ENCODE measurements at regions not wholly inside any gene's neighbourhood (a gene's known extent, or its start where the extent isn't known, plus 50 kb on each side); places are given as distances from the start of the nearest gene placed in this dataset.
"Not testable (repeated sequence)": the region's sequence is repeated elsewhere in the genome, so short reads cannot be mapped to it uniquely, and the experiment has no call there.

DNA sequence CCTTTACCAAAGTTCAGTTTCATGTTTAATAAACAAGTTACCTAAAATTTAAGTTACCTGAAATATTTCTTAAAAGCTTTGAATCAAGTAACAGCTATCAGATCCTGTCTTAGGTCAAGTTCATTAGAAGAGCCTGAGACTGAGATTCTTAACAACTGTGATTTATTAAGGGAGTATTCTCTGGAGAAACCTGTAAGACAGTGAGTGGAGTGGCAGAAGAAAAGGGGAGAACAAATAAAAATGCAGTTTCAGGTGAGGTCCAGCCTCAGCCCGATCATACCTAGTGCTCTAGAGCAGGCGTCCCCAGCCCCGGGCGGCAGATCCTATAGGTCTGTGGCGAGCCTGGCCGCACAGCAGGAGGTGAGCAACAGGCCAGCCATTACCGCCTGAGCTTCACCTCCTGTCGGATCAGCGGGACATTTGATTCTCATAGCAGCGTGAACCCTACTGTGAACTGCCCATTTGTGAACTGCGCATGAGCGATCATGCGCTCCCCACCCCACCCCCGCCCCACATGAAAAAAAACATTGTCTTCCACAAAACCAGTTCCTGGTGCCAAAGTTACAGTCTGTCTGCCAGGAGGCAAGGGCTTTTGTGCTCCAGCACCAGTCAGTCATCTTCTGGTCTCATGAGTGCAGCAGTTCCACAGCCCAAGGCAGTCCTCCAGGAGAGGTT is 59.2 kb upstream of the ADGRB3 start:
- Mint-ChIP-seq H3K9me3 (ENCODE audit: insufficient read depth) (no peaks in the 10 kb centered on the region), H3K4me1 (ENCODE audit: low read depth) (no peaks in the 10 kb centered on the region), H3K27me3 (ENCODE audit: low read depth) (peaks cover 2% of the 10 kb centered on the region), H3K27ac (no peak overlapping the region), H3K36me3 (ENCODE audit: low read depth) (no peaks in the 10 kb centered on the region), H3K4me3 (no peak overlapping the region)
- ChIA-PET POLR2A (no interaction called here), CTCF (no interaction called here)
- ATAC-seq (no peak), DNase-seq (no peak)

DNA sequence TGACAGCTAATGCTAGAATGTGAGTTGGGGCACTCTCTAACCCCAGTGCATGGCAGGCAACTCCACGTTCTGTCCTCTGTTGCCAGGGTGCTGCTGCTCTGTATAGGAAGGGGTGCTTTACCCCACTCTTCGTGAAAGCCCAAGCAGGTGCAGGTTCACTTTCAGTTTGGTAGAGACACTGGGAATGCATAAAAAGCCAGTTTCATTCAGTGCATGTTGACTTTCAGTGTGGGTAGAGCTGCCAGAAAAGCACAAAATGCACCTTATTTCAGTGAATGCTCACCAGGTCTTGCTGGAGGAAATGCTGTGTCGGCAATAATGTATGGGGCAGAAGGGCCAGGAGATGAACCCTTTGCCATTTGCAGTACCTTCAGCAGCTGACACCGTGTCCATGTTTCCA is 62.1 kb upstream of the ADGRB3 start:
- POLR2A ChIA-PET = no interaction called here
- H3K4me1 Mint-ChIP-seq (ENCODE audit: low read depth) = no peaks in the 10 kb centered on the region
- no peaks in the 10 kb centered on the region for H3K36me3 Mint-ChIP-seq (ENCODE audit: low read depth)
- no peak for DNase-seq
- CTCF ChIA-PET = interaction anchor here (1.2 to 1.4 kb wide), 2 partner anchors 11 to 393 kb away, joined by 3 to 5 read pairs; no protein-coding TSS in a partner anchor
- no peak overlapping the region for H3K27ac Mint-ChIP-seq
- ATAC-seq = no peak
- no peaks in the 10 kb centered on the region for H3K9me3 Mint-ChIP-seq (ENCODE audit: insufficient read depth)
- H3K27me3 Mint-ChIP-seq (ENCODE audit: low read depth) = peaks cover 2% of the 10 kb centered on the region
- no peak overlapping the region for H3K4me3 Mint-ChIP-seq

DNA sequence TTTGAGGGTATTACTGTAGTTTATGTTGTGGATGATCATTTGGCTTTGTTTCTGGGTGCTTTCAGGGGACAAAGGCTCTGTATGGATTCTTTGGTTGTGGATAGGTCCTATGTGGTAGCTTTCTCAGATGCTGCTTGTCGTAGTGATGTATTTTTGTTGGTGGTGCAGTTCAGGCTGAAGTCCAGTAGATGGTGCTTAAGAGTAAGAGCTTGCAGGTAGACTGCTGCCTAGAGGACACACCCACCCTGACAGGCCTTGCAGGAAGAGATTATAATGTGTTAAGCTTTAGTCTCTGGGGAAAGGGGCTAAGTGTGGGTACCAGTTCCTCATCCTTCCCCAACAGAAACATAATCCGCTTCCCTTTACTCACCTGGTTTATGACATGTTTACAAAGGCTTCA is 62.6 kb upstream of the ADGRB3 start:
- H3K36me3 Mint-ChIP-seq (ENCODE audit: low read depth) = no peaks in the 10 kb centered on the region
- POLR2A ChIA-PET = no interaction called here
- no peaks in the 10 kb centered on the region for H3K4me1 Mint-ChIP-seq (ENCODE audit: low read depth)
- CTCF ChIA-PET = interaction anchor here (1.0 to 1.4 kb wide), 3 partner anchors 11 to 394 kb away, joined by 3 to 5 read pairs (median 3); partner anchors contain the start of gene ADGRB3
- H3K27ac Mint-ChIP-seq = no peak overlapping the region
- no peaks in the 10 kb centered on the region for H3K9me3 Mint-ChIP-seq (ENCODE audit: insufficient read depth)
- DNase-seq = peak; percentile 26
- H3K27me3 Mint-ChIP-seq (ENCODE audit: low read depth) = peaks cover 2% of the 10 kb centered on the region
- ATAC-seq = no peak
- H3K4me3 Mint-ChIP-seq = no peak overlapping the region

DNA sequence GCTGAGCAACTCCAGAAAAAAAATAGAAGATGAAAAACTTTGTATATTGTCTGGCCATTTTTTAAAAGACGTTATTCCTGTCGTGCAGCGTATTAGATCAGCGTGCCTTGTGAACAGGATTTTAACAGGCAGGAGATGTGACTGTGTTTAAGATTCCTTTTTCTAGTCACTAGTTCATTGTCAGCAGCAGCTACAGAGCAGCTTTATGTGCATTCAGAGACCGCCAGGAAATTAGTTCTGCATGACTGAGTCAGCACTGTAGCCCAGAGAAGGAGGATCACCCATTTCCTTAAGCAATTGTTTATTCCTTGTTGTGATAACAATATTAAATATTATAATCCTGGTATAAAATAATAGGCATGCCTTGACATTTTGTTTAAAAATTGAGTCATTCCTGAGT is 75.4 kb upstream of the ADGRB3 start:
- ChIA-PET CTCF (no interaction called here), POLR2A (no interaction called here)
- H3K27me3 Mint-ChIP-seq (ENCODE audit: low read depth) = no peaks in the 10 kb centered on the region
- no peak overlapping the region for H3K4me3 Mint-ChIP-seq
- H3K27ac Mint-ChIP-seq = no peak overlapping the region
- no peak for DNase-seq
- ATAC-seq = no peak
- no peaks in the 10 kb centered on the region for H3K9me3 Mint-ChIP-seq (ENCODE audit: insufficient read depth)
- no peaks in the 10 kb centered on the region for H3K36me3 Mint-ChIP-seq (ENCODE audit: low read depth)
- H3K4me1 Mint-ChIP-seq (ENCODE audit: low read depth) = no peaks in the 10 kb centered on the region

DNA sequence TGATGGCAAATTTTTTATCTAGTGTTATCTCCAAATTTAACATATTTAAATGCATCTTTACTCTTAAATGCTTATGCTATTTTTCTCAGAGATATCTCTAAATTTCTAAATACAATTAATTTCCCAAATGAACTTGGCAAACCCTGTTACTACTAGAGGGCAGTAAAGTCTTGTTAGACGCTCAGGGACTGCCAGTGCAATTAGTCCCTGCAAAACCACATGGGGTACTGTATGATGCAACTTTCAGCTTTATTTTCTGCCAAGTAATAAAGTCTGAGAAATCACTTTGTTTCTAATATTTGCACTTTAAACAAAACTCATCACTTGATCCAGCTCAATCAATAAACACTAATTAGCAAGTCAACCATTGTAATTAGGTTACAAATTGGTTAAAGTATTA is 76.0 kb upstream of the ADGRB3 start:
- Mint-ChIP-seq H3K4me3 (no peak overlapping the region), H3K4me1 (ENCODE audit: low read depth) (no peaks in the 10 kb centered on the region), H3K9me3 (ENCODE audit: insufficient read depth) (no peaks in the 10 kb centered on the region), H3K27me3 (ENCODE audit: low read depth) (no peaks in the 10 kb centered on the region), H3K27ac (no peak overlapping the region), H3K36me3 (ENCODE audit: low read depth) (no peaks in the 10 kb centered on the region)
- DNase-seq = no peak
- CTCF ChIA-PET = no interaction called here
- POLR2A ChIA-PET = no interaction called here
- no peak for ATAC-seq

DNA sequence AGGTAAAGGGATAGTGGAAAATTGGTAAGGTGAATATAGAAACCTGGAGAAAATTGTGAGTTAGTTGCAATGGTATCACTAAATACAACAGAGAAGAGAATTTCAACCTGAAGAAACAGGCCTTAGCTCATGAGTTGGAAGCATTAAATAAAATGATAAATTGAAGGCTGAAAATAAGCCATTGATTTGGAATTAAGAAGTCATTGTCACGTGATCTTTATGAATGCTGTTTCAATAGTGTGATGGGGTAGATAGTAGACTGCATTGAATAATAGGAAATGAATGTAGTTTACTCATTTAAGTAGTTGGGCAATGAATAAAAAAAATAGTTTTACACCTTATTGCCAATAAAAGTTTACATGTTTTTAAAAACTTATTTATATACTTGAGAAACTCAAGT is 88.5 kb upstream of the ADGRB3 start:
- Mint-ChIP-seq H3K9me3 (ENCODE audit: insufficient read depth) (peaks cover 12% of the 10 kb centered on the region), H3K27ac (no peak overlapping the region), H3K4me3 (no peak overlapping the region), H3K4me1 (ENCODE audit: low read depth) (no peaks in the 10 kb centered on the region), H3K36me3 (ENCODE audit: low read depth) (no peaks in the 10 kb centered on the region), H3K27me3 (ENCODE audit: low read depth) (no peaks in the 10 kb centered on the region)
- POLR2A ChIA-PET = no interaction called here
- ATAC-seq = no peak
- no peak for DNase-seq
- CTCF ChIA-PET = no interaction called here

DNA sequence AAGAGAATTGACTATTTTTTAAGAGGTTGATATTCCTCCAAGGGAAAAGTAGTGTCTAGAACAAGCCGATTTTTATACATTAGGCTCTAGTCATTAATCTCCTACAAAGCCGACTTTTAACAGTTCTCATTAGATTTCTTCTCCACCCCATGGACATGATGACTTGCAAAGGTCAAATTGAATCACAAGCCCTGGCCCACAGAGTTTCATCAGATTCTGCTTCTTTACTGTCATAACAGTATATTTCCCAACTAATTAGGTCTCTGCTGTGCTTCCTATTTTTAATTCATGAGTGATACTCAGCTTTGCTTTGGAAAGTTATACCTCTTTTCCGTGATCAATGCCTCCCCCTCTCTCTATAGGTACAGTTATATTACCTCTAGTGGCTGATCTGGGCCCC is 90.6 kb upstream of the ADGRB3 start:
- POLR2A ChIA-PET = no interaction called here

DNA sequence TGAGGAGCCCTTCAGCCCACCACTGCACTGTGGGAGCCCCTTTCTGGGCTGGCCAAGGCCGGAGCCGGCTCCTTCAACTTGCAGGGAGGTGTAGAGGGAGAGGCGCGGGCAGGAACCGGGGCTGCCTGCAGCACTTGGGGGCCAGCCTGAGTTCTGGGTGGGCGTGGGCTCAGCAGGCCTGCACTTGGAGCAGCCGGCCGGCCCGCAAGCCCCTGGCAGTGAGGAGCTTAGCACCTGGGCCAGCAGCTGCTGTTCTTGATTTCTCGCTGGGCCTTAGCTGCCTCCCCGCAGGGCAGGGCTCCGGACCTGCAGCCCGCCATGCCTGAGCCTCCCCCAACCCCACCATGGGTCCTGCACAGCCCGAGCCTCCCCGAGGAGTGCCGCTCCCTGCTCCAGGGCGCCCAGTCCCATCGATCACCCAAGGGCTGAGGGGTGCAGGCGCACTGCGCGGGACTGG is 101.7 kb upstream of the ADGRB3 start:
- POLR2A ChIA-PET = no interaction called here

More for the DNA sequence above, 90.6 kb upstream of the ADGRB3 start:
- H3K4me1 Mint-ChIP-seq (ENCODE audit: low read depth) = no peaks in the 10 kb centered on the region
- no peaks in the 10 kb centered on the region for H3K36me3 Mint-ChIP-seq (ENCODE audit: low read depth)
- no peak overlapping the region for H3K27ac Mint-ChIP-seq
- DNase-seq (no peak), ATAC-seq (no peak)
- CTCF ChIA-PET = no interaction called here
- peaks cover 9% of the 10 kb centered on the region for H3K9me3 Mint-ChIP-seq (ENCODE audit: insufficient read depth)
- H3K4me3 Mint-ChIP-seq = no peak overlapping the region
- no peaks in the 10 kb centered on the region for H3K27me3 Mint-ChIP-seq (ENCODE audit: low read depth)

DNA sequence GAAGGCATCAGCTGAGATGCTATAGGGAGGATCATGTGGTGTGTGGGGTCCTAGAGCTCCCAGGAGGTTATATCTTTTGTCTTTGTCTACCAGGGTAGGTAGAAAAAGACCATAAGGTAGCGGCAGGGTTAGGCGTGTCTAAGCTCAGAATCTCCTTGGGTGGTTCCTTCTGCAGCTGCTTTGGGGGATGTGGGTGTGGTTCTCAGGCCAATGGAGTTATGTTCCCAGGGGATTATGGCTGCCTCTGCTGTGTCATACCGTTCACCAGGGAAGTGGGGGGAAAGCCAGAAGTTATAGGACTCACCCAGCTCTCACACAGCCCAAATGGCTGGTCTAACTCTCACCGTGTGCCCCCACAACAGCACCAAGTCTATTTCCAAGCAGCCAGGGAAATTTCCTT is 107.4 kb upstream of the ADGRB3 start:
- no peak for DNase-seq
- ChIA-PET POLR2A (no interaction called here), CTCF (no interaction called here)
- no peak for ATAC-seq
- no peaks in the 10 kb centered on the region for H3K27me3 Mint-ChIP-seq (ENCODE audit: low read depth)
- no peak overlapping the region for H3K27ac Mint-ChIP-seq
- no peaks in the 10 kb centered on the region for H3K36me3 Mint-ChIP-seq (ENCODE audit: low read depth)
- H3K4me1 Mint-ChIP-seq (ENCODE audit: low read depth) = no peaks in the 10 kb centered on the region
- no peak overlapping the region for H3K4me3 Mint-ChIP-seq
- H3K9me3 Mint-ChIP-seq (ENCODE audit: insufficient read depth) = peaks cover 11% of the 10 kb centered on the region

More for the DNA sequence above, 101.7 kb upstream of the ADGRB3 start:
- CTCF ChIA-PET = no interaction called here
- ATAC-seq (no peak), DNase-seq (no peak)
- Mint-ChIP-seq H3K4me3 (no peak overlapping the region), H3K4me1 (ENCODE audit: low read depth) (no peaks in the 10 kb centered on the region), H3K27ac (no peak overlapping the region), H3K9me3 (ENCODE audit: insufficient read depth) (peaks cover 14% of the 10 kb centered on the region), H3K36me3 (ENCODE audit: low read depth) (no peaks in the 10 kb centered on the region), H3K27me3 (ENCODE audit: low read depth) (no peaks in the 10 kb centered on the region)

DNA sequence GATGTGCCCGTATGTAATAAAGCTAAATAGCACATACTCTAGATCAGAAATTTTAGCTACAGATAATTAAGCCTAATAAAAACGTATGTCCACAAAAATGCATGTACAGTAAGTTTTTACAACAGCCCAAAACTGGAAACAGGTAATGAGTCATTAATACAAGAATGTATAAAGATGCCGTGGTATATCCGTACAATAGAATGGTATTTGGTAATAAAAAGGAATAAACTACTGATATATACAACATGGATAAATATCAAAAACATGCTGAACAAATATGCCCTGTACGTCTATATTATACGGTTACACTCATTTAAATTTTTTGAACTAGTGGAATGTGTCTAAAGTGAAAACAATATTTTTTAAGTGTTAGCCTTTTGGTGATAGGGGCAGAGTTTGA is 128.2 kb upstream of the ADGRB3 start:
- no peaks in the 10 kb centered on the region for H3K36me3 Mint-ChIP-seq (ENCODE audit: low read depth)
- DNase-seq (no peak), ATAC-seq (no peak)
- no peaks in the 10 kb centered on the region for H3K27me3 Mint-ChIP-seq (ENCODE audit: low read depth)
- no peak overlapping the region for H3K4me3 Mint-ChIP-seq
- H3K27ac Mint-ChIP-seq = no peak overlapping the region
- ChIA-PET CTCF (no interaction called here), POLR2A (no interaction called here)
- no peaks in the 10 kb centered on the region for H3K4me1 Mint-ChIP-seq (ENCODE audit: low read depth)
- H3K9me3 Mint-ChIP-seq (ENCODE audit: insufficient read depth) = no peaks in the 10 kb centered on the region

DNA sequence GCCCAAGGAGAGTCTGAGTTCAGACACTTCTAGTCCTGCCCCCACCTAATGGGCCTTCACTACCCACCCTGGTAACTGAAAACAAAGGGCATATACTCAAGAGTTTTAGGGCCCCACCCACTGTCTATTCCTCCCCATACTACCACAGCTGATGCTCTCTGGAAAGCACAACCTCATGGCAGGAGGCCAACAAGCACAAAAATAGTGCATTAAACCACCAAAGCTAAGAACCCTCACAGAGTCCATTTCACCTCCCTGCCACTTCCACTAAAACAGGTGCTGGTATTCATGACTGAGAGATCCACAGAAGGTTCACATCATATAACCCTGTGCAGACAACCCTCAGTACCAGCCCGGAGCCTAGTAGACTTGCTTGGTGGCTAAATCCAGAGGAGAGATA is 132.1 kb upstream of the ADGRB3 start:
- no peak overlapping the region for H3K27ac Mint-ChIP-seq
- no peaks in the 10 kb centered on the region for H3K4me1 Mint-ChIP-seq (ENCODE audit: low read depth)
- H3K4me3 Mint-ChIP-seq = no peak overlapping the region
- H3K27me3 Mint-ChIP-seq (ENCODE audit: low read depth) = no peaks in the 10 kb centered on the region
- ATAC-seq (no peak), DNase-seq (no peak)
- CTCF ChIA-PET = no interaction called here
- H3K36me3 Mint-ChIP-seq (ENCODE audit: low read depth) = no peaks in the 10 kb centered on the region
- POLR2A ChIA-PET = no interaction called here
- H3K9me3 Mint-ChIP-seq (ENCODE audit: insufficient read depth) = no peaks in the 10 kb centered on the region

DNA sequence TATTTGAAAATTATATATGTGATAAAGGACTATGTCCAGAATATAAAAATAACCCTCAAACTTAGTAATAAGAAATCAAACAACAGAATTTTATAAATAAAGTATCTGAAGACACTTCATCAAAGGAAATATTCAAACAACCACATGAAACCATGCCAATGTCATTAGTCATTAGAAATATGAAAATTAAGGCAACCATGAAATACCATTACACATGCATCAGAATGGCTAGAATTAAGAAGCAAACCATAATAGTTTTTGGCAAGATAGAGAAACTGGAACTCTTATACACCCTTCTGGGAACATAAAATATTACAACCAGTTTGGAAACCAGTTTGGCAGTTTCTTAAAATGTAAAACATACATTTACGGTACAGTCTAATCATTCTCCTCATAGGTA is 137.2 kb upstream of the ADGRB3 start:
- Mint-ChIP-seq H3K4me1 (ENCODE audit: low read depth) (no peaks in the 10 kb centered on the region), H3K4me3 (no peak overlapping the region), H3K27ac (no peak overlapping the region), H3K27me3 (ENCODE audit: low read depth) (no peaks in the 10 kb centered on the region), H3K9me3 (ENCODE audit: insufficient read depth) (no peaks in the 10 kb centered on the region), H3K36me3 (ENCODE audit: low read depth) (no peaks in the 10 kb centered on the region)
- ChIA-PET POLR2A (no interaction called here), CTCF (no interaction called here)
- ATAC-seq (no peak), DNase-seq (no peak)

DNA sequence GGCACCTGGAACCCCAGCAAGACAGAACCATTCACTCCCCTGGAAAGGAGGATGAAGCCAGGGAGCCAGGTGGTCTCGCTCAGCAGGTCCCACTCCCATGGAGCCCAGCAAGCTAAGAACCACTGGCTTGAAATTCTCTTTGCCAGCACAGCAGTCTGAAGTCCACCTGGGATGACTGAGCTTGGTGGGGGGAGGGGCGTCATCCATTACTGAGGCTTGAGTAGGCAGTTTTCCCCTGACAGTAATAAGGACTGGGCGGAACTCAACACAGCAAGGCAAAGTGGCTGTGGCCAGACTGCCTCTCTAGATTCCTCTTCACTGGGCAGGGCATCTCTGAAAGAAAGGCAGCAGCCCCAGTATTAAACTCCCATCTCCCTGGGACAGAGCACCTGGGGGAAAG is 140.2 kb upstream of the ADGRB3 start:
- ATAC-seq; H3K36me3 Mint-ChIP-seq (ENCODE audit: low read depth); DNase-seq; H3K4me1 Mint-ChIP-seq (ENCODE audit: low read depth); H3K9me3 Mint-ChIP-seq (ENCODE audit: insufficient read depth); CTCF ChIA-PET; POLR2A ChIA-PET; H3K27ac Mint-ChIP-seq; H3K4me3 Mint-ChIP-seq; H3K27me3 Mint-ChIP-seq (ENCODE audit: low read depth): not testable (repeated sequence)
